GM12878 (cell line): ENCODE measurements at regions not wholly inside any gene's neighbourhood (a gene's known extent, or its start where the extent isn't known, plus 50 kb on each side); places are given as distances from the start of the nearest gene placed in this dataset.

Source experiments
- ATAC-seq: fragments of 200-7000 bp; cut with Tn5 transposase; 3 replicates; pipeline ENCODE4 v1.9.1; 2020; ENCODE audit warnings: mild to moderate bottlenecking, moderate library complexity
- BruUV-seq: library from RNA; stranded (reverse); fragments of 400-500 nt; replicated peaks from 2 replicates; lab custom pipeline; 2021; lab: Mats Ljungman, UMichigan
- CTCF ChIA-PET: fragments of 300-600 bp; sonication (Branson Sonifier 250); formaldehyde crosslinking; extraction: SDS; loops from one replicate; lab custom pipeline; 2021; ENCODE audit warnings: inconsistent platforms; lab: Yijun Ruan, JAX
- POLR2A ChIA-PET: fragments of 350-600 bp; formaldehyde crosslinking; extraction: SDS; loops from one replicate; lab custom pipeline; 2021; ENCODE audit warnings: inconsistent platforms; lab: Charles Lee
- RAD21 ChIA-PET: fragments of 300-600 bp; sonication (Branson Sonifier 250); formaldehyde crosslinking; loops from one replicate; lab custom pipeline; 2023; ENCODE audit warnings: antibody characterized with exemption; ENCODE audit not compliant: unreplicated experiment; lab: Charles Lee
- SMC1A ChIA-PET: fragments of 300-600 bp; sonication (Branson Sonifier 250); formaldehyde crosslinking; loops from one replicate; lab custom pipeline; 2023; ENCODE audit not compliant: unreplicated experiment, uncharacterized antibody; lab: Charles Lee
- DNase-seq: peaks from one replicate; pipeline ENCODE4 v3.0.0-alpha.2; 2011; ENCODE audit warnings: low read depth, low spot score
- FAIRE-seq: peaks from 3 replicates; lab custom pipeline; 2011; peaks lifted over from hg19 to GRCh38; lab: Jason Lieb, UNC
- H2AFZ ChIP-seq: 2 replicates; pipeline ENCODE4 v1.6.0; 2011; ENCODE audit warnings: low read depth, low read length, control low read depth; ENCODE audit not compliant: control insufficient read depth
- H3K27ac ChIP-seq: 2 replicates; pipeline ENCODE4 v1.5.1; 2011; ENCODE audit warnings: control low read depth; ENCODE audit not compliant: control insufficient read depth, insufficient read depth
- H3K27me3 ChIP-seq, 2 experiments: replicated peaks in 1 of 2; 2 replicates each; pipeline versions ENCODE4 v1.6.0 to v1.6.1; 2011; ENCODE audit warnings: low read length in 1 of 2; ENCODE audit not compliant: control insufficient read depth in 2 of 2, insufficient read depth in 2 of 2
- H3K36me3 ChIP-seq, 2 experiments: 2 replicates each; pipeline ENCODE4 v1.5.1; 2011; ENCODE audit warnings: low read length in 1 of 2; ENCODE audit not compliant: control insufficient read depth in 2 of 2, insufficient read depth in 2 of 2
- H3K4me1 ChIP-seq: 2 replicates; pipeline ENCODE4 v1.6.1; 2011; ENCODE audit warnings: mild to moderate bottlenecking, low read length, moderate library complexity, mixed read lengths; ENCODE audit not compliant: control insufficient read depth, insufficient read depth
- H3K4me2 ChIP-seq: 2 replicates; pipeline ENCODE4 v1.6.0; 2011; ENCODE audit warnings: control low read depth; ENCODE audit not compliant: control insufficient read depth, insufficient read depth
- H3K4me3 ChIP-seq: fragments of 200-600 bp; sonication (generic); 2 replicates; pipeline ENCODE4 v1.5.1; 2016
- H3K79me2 ChIP-seq: 2 replicates; pipeline ENCODE4 v1.6.0; 2011; ENCODE audit warnings: low read length; ENCODE audit not compliant: control insufficient read depth, insufficient read depth
- H3K9ac ChIP-seq: 2 replicates; pipeline ENCODE4 v1.8.0; 2011; ENCODE audit warnings: low read length, control low read depth, mixed read lengths; ENCODE audit not compliant: control insufficient read depth, insufficient read depth
- H3K9me3 ChIP-seq: replicated peaks from 3 replicates; pipeline ENCODE4 v1.5.1; 2011; ENCODE audit warnings: mild to moderate bottlenecking, low read length; ENCODE audit not compliant: control insufficient read depth, insufficient read depth
- H4K20me1 ChIP-seq: 2 replicates; pipeline ENCODE4 v1.6.0; 2011; ENCODE audit not compliant: control insufficient read depth, insufficient read depth
- BCL11A ChIP-seq: IDR thresholded peaks from 2 replicates; pipeline ENCODE4 v1.6.1; 2011; ENCODE audit warnings: low read depth, low read length
- BCL3 ChIP-seq: IDR thresholded peaks from 2 replicates; pipeline ENCODE4 v1.6.1; 2011; ENCODE audit warnings: borderline replicate concordance, low read depth, mild to moderate bottlenecking, moderate library complexity, low read length; ENCODE audit not compliant: insufficient read depth, poor library complexity, severe bottlenecking
- BMI1 ChIP-seq: fragments of 450-650 bp; IDR thresholded peaks from 2 replicates; pipeline ENCODE4 v1.6.1; 2016; ENCODE audit warnings: mild to moderate bottlenecking, moderate library complexity, borderline replicate concordance
- CTCF ChIP-seq, 3 experiments: IDR thresholded peaks in 2 of 3; conservative IDR thresholded peaks in 1 of 3; 2 replicates each; pipeline ENCODE4 v1.5.1; 2011; ENCODE audit warnings: low read depth in 3 of 3, low read length in 3 of 3, mild to moderate bottlenecking in 3 of 3, control low read depth in 2 of 3, moderate library complexity in 2 of 3, inconsistent platforms in 1 of 3, mixed read lengths in 1 of 3; ENCODE audit not compliant: control insufficient read depth in 2 of 3, insufficient read depth in 1 of 3; ENCODE audit errors: extremely low read depth in 1 of 3
- E2F4 ChIP-seq: IDR thresholded peaks from 2 replicates; pipeline ENCODE4 v1.6.1; 2012; ENCODE audit warnings: low read depth, low read length, improper control_type of control experiment
- RAD21 ChIP-seq: IDR thresholded peaks from 2 replicates; pipeline ENCODE4 v1.6.1; 2011; ENCODE audit warnings: mild to moderate bottlenecking, low read depth, low read length, moderate library complexity; ENCODE audit not compliant: insufficient read depth
- SMC3 ChIP-seq: IDR thresholded peaks from 2 replicates; pipeline ENCODE4 v1.6.1; 2011; ENCODE audit warnings: low read length, improper control_type of control experiment, borderline replicate concordance
- WGBS: methylation state at CpG from one replicate; pipeline ENCODE4 v1.1.6; 2016; ENCODE audit warnings: low lambda C conversion rate; ENCODE audit not compliant: insufficient replicate concordance, insufficient coverage; ENCODE audit errors: missing lambda C conversion rate; 5-methylcytosine and 5-hydroxymethylcytosine counted together
- in situ Hi-C: fragments of 300-500 bp; cut with MboI; formaldehyde crosslinking; loops from 9 replicates; pipeline ENCODE4 v1.14.3; 2018; ENCODE audit warnings: mixed read lengths
- intact Hi-C: fragments of 100-400 bp; cut with micrococcal nuclease; formaldehyde crosslinking; loops from one replicate; pipeline ENCODE4 v1.14.2; 2022; ENCODE audit not compliant: unreplicated experiment

- Histone ChIP-seq H2AFZ (no peak overlapping the region), H3K36me3 (no peaks in the 10 kb centered on the region), H3K4me3 (no peak overlapping the region), H4K20me1 (no peaks in the 10 kb centered on the region), H3K4me2 (no peak overlapping the region), H3K27me3 (peaks cover 6 to 38% of the 10 kb centered on the region in 2 experiments), H3K9me3 (no peaks in the 10 kb centered on the region), H3K4me1 (no peaks in the 10 kb centered on the region; the same call in 1 of the 2 replicates), H3K9ac (no peak overlapping the region), H3K79me2 (no peaks in the 10 kb centered on the region), H3K27ac (no peak overlapping the region)
- BruUV-seq: no TSS peak
- 9% methylated on average over 30 of the region's 30 CpGs for WGBS
- ChIA-PET RAD21 (no interaction called here), CTCF (interaction anchor here (1.4 kb wide), 1 partner anchor 782 kb away, joined by 5 read pairs; no protein-coding TSS in a partner anchor), SMC1A (no interaction called here), POLR2A (no interaction called here)
- FAIRE-seq: no peak
- intact Hi-C loops: loop anchor here (2.0 to 10.0 kb wide), 5 partner anchors 125 to 1768 kb away; no protein-coding TSS in a partner anchor
- in situ Hi-C loops: no loop called here
- no peak for DNase-seq
- no peak for ATAC-seq
- TF ChIP-seq BCL3: no peak
- peak; percentile 86 for TF ChIP-seq BMI1
These were observed 163.9 kb upstream of the PPP1R3A start for GRCh38 chr7:114082642-114083165.

- SMC1A ChIA-PET: interaction anchor here (0.7 to 1.6 kb wide), 8 partner anchors 16 to 1770 kb away, joined by 3 to 6 read pairs (median 4); no protein-coding TSS in a partner anchor
- Histone ChIP-seq H2AFZ (no peak overlapping the region), H3K4me2 (no peak overlapping the region), H3K79me2 (no peaks in the 10 kb centered on the region), H3K27me3 (peaks cover 6 to 34% of the 10 kb centered on the region in 2 experiments), H4K20me1 (no peaks in the 10 kb centered on the region), H3K36me3 (no peaks in the 10 kb centered on the region), H3K4me3 (no peak overlapping the region), H3K9ac (no peak overlapping the region), H3K9me3 (no peaks in the 10 kb centered on the region), H3K27ac (no peak overlapping the region), H3K4me1 (no peaks in the 10 kb centered on the region; the same call in 1 of the 2 replicates)
- WGBS: 11% methylated on average over 6 of the region's 6 CpGs
- peak; percentile 23 to 52 (median 23); a peak in 4 of 6 replicates for TF ChIP-seq CTCF (IDR thresholded peaks at IDR 0.05 in 2 of 3, conservative IDR thresholded peaks at IDR 0.05 in 1 of 3; ENCODE audit: control insufficient read depth in 2 of 3, extremely low read depth in 1 of 3, insufficient read depth in 1 of 3, low read depth in 3 of 3, low read length in 3 of 3)
- no peak for TF ChIP-seq E2F4
- TF ChIP-seq SMC3: peak; percentile 55; the same call in 1 of the 2 replicates
- peak; percentile 66 for TF ChIP-seq RAD21
- no peak for TF ChIP-seq BCL11A
- POLR2A ChIA-PET: no interaction called here
- RAD21 ChIA-PET: interaction anchor here (0.7 to 1.2 kb wide), 7 partner anchors 8 to 1768 kb away, joined by 3 to 9 read pairs (median 5); no protein-coding TSS in a partner anchor
- peak; percentile 40; the same call in 1 of the 3 replicates for ATAC-seq
- CTCF ChIA-PET: interaction anchor here (0.8 to 1.7 kb wide), 7 partner anchors 57 to 1770 kb away, joined by 3 to 9 read pairs (median 5); no protein-coding TSS in a partner anchor
- intact Hi-C loops (loop anchor here (2.0 to 10.0 kb wide), 5 partner anchors 125 to 1769 kb away; no protein-coding TSS in a partner anchor), in situ Hi-C loops (no loop called here)
- no peak for DNase-seq
- no TSS peak for BruUV-seq
- no peak for FAIRE-seq
These were observed 163.0 kb upstream of the PPP1R3A start for GRCh38 chr7:114081606-114082425.
